DMS79 treated with DMSO at 0.1 percent for 48 hours (cell line): ENCODE measurements at regions not wholly inside any gene's neighbourhood (a gene's known extent, or its start where the extent isn't known, plus 50 kb on each side); places are given as distances from the start of the nearest gene placed in this dataset.
"Not testable (repeated sequence)": the region's sequence is repeated elsewhere in the genome, so short reads cannot be mapped to it uniquely, and the experiment has no call there.

ENCODE experiments used
- DNase-seq: peaks from one replicate; lab custom pipeline; 2025; lab: John Stamatoyannopoulos, UW

DNA sequence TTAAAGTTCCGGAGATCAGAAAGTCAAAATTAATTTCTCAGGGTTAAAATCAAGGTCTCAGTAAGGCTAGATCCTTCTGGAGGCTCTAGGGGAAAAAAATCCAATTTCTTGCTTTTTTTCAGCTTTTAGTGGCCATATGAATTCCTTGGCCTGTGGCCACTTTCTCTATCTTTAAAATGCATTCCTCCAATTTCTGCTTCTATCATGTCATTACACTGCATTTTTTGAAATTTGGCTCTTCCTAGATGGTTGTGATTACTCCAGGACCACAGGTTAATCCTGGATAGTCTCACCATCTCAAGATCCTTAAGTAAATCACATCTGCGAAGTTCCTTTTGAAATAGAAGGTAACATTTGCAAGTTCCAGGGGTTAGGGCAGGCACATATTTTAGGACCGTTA lies 1294.9 kb upstream of the CITED2 start:
- DNase-seq, result no peak

DNA sequence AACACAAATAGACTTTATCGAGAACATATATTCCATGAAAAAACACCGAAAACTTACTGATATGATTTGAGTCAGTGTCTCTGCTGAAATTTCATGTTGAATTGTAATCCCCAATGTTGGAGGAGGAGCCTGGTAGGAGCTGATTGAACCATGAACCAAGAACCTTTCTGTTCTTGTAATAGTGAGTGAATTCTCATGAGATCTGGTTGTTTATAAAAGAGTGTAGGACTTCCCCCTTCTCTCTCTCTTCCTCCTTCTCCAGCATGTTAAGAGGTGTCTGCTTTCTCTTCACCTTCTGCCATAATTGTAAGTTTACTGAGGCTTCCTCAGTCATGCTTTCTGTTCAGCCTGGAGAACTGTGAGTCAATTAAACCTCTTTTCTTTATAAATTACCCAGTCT lies 1289.3 kb upstream of the CITED2 start:
- no peak for DNase-seq

DNA sequence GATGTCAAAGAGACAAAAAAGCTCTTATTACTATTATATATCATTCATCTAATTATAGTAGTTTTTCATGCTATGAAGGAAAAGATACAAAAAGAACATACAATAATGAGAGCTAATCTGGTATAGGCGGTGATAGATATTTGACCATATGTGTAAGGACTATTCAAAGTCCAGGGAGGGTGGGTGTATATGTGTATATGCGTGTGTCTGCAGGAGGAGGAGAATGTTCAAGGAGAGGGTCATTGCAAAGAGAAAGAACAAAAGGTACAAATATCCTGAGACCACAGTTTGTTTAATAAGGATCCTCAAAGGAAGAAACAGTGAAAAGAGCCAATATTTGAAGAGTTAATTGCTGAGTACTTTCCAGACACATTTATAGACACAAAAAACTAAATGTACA lies 1288.6 kb upstream of the CITED2 start:
- no peak for DNase-seq

DNA sequence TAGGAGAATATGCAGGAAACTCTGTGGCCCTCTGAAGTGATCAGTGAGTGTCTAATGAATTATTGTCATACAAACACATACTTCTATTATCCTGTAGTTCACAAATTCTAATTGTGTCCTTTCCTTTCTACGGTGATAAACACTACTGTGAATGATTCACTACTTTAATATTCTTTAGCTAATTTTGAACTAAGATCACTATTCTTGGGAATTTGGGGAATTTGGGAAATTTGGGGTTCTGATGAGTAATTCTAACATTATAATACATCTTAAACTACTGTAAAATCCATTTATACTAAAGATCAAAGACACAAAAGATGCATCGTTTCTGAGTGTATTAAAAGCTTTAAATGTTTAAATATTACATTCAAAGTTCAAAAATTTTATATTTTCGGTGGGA lies 1287.2 kb upstream of the CITED2 start:
- no peak for DNase-seq

DNA sequence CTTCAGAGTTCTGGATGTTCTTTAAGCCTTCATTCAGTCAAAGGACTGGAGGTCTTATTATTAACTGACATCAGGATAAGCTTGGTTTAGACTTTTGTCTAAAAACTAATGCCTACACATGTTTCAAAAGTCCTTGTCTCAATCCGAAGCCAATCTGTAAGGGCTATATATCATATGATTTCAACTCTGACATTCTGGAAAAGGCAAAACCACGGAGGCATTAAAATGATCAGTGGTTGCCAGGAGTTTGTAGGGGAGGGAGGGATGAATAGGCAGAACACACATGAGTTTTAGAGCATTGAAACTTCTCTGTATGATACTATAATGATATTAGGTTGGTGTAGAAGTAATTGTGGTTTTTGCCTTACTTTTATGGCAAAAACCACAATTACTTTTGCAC lies 1285.8 kb upstream of the CITED2 start:
- no peak for DNase-seq

DNA sequence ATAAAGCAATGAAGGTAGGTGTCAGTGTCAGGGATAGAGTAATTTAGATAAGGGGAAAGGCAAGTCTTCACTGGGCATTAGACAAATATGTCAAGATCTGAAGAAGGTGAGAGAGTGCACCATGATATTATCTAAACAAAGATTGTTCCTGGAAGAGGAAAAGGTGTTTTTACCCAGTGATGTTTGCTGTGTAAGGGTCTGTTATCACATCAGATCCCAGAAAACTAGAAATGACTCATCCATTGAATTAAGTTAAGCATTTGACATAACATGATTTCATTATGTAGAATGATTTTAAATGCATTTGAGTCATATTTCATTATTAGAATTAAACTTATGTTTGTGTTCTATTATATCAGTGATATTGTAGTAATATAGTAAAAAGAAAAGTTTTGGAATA lies 1279.5 kb upstream of the CITED2 start:
- DNase-seq, result no peak

DNA sequence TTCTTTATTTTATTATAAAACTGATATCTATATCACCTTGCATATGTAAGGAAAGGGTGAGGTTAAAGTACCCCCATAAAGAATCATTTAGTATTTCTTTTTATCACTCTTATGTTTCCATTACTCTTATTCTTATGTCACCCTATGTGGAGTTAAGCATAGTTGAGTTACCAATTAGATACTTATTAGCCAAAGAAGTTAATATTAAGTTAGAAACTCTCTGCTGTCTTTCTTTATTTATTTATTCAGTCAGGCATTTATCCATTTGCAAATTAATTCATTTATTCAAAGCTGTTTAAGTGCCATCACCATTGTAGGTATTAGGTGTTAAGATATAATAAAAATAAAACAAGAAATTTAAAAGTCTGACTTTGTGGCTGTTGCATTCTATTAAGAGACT lies 1279.1 kb upstream of the CITED2 start:
- no peak for DNase-seq

DNA sequence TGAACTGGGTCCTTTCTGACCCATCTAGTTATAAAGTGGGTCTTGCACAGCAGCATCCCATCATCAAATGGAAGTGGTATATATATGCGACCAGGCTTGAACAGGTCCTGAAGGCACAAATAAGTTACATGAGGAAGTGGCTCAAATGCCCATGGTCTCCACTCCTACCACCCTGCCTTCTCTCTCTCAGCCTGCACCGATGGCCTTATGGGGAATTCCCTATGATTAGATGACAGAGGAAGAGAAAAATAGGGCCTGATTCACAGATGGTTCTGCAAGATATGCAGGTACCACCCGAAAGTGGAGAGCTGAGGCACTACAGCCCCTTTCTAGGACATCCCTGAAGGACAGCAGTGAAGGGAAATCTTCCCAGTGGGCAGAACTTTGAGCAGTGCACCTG lies 1275.1 kb upstream of the CITED2 start:
- not testable (repeated sequence) for DNase-seq

DNA sequence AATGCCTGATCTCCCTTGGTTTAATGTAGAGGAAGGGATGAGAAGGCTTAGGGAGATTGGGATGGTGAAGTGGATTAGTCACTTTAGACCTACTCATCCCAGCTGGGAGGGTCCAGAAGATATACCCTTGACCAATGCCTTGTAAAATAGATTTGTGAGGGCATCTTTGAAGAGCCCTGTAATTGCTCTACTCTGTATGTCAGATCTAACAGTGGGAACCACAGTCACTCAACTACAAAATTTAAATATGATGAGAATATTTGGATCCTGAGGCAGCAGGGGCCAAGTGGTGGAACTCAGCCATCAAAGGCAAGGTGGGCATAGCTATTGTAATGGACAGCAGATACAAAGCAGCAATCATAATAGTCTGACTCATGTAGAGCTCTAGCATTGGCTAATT lies 1272.9 kb upstream of the CITED2 start:
- DNase-seq, result not testable (repeated sequence)

DNA sequence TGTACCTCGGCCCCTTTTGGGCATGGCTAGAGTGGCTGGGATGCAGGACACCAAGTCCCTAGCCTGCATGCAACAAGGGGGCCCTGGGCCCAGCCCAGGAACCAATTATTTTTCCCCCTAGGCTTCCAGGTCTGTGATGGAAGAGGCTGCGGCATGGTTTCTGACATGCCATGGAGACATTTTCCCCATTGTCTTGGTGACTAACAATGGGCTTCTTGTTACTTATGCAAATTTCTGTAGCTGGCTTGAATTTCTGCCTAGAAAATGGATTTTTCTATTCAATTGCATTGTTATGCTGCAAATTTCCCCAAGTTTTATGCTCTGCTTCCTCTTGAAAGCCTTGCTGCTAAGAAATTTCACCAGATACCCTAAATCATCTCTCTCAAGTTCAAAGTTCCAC lies 1269.6 kb upstream of the CITED2 start:
- DNase-seq, result no peak

DNA sequence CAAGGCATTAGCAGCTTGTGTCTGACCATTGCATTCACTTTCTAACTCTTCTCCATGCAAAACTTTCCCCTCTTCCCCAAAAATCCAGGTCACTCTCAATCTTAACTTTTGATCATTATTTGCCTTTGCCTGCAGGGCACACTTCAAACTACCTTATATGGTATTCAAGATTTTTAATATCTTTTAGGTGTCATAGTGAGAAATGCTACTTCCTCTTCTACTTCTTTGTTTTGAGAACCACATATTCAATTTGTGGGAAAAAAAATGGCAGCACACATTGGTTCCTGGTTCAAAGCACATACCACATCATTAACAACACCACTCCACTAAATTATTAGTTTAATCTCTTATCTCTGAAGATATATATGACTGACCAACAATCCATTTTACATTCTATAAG lies 1267.0 kb upstream of the CITED2 start:
- no peak for DNase-seq

DNA sequence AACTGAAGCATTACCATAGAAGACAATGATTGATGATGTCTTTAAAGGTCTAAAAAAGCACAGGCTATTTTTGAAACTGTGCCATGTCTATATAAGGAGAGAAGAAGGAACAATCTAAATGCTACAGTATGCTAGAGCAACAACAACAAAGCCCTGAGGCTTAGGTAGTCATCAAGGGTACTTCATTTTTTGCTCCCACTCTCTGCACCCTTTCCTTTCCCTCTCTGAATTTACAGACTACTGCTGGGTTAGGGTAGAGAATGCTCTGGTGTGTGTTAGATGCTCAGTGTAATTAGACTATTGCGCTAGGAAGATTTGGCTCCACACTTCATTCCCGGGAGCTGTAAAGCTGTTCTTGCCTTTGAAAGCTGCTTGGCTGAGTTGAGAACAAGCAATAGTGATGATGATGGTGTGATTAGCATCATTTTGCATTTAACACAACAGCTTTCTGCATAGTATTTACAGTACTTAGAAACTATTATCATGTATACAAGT lies 1262.5 kb upstream of the CITED2 start:
- no peak for DNase-seq

DNA sequence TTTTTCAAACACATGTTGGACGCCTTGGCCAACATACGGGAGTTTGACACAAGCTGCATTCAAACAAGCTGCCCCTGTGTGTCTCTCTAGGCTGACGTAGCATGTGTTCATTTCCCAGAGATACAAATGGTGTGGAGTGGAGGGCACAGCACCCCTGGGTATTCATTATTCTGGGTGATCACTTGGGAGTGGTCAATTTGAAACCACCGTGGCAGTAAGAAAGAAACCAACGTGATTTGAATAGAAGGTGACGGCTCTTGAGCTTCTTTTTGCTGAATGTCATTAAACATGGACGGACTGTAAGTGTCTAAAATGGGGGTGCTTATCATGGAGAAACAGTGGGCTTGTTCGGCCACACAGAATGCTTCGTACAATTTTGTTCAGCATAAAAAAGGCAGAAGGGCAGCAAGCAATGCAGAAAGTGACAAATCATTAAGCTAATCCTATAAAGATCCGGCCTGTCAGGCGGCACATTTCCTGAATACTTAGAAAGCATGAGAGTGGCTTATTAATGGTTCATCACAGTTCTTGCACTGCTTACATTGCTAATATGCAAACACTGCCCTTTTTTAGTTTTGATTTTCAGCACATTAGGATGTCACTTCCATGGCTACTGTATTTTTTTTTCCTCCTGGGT lies 1261.9 kb upstream of the CITED2 start:
- no peak for DNase-seq

DNA sequence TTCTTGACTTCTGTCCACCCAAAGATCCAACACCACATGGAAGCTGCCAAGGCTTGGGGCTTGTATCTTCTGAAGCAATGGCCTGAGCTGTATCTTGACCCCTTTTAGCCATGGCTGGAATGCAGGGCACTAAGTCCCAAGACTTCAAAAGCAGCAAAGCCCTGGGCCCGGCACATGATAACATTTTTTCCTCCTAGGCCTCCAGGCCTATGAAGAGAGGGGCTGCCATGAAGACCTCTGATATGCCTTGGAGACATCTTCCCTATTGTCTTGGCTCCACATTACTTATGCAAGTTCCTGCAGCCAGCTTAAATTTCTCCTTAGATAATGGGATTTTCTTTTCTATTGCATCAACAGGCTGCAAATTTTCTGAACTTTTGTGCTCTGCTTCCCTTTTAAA lies 1252.6 kb upstream of the CITED2 start:
- DNase-seq, result no peak

DNA sequence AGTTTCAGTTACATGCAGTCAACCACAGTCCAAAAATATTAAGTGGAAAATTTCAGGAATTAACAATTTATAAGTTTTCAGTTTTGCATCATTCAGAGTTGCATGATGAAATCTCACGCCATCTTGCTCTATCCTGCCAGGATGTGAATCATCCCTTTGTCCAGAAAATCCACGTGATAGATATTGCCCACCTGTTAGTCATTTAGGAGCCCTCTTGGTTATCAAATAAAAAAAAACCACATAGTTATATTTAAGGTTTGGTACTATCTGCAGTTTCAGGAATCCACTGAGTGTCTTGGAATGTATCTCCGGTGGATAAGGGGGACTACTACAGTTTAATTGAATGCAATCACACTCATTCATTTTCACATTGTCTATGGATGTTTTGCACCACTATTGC lies 1249.0 kb upstream of the CITED2 start:
- no peak for DNase-seq

DNA sequence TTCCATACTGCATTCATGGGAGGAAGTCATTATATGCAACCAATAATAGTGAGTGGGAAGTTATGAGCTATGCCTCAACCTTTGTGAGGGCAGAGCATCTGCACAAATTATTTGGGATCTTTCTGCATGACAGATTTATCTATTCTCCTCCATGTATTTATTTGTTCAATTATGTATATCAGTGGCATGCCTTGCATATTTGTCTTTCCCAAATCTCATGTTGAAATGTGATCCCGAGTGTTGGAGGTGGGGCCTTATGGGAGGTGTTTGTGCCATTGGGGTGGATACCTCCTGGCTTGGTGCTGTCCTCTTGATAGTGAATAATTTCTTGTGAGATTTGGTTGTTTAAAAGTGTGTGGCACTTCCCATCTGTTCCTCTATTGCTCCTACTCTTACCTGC lies 1246.0 kb upstream of the CITED2 start:
- no peak for DNase-seq

DNA sequence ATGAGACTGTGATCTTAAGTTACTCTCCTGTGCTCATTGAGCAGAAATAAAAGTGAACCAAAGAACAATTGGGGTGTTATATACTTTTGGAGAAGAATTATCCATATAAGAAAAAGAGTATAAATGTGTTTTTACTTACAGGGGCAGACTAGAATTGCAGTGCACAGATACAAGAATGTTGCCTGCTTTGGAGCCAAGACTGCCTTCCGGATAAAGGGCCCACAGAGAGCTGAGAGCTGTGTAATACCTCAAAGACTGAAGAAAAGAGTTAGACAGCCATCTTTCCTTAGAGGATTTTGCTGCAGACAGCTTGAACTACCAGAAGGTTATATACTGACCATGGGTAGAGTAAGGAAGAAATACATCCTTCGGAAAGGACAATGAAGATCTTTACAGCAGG lies 1235.5 kb upstream of the CITED2 start:
- no peak for DNase-seq

DNA sequence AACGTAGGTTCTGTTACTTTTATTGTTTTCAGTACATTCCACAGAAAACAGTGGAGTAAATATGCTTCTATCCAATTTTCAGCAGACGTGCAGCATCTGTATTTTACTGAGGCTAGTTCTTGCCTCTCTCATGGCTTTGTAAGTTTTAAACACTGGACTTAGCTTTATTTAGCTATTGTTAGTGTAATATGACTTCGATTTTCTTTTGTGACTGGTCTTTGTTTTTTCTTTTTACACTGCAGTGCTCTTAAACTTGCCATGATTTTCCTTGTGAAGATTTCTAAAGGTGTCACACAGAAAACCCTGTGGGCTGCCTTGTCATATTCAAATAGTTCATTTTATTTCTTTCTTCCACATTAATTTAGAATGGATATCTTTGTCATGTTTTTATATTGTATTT lies 1234.9 kb upstream of the CITED2 start:
- no peak for DNase-seq

DNA sequence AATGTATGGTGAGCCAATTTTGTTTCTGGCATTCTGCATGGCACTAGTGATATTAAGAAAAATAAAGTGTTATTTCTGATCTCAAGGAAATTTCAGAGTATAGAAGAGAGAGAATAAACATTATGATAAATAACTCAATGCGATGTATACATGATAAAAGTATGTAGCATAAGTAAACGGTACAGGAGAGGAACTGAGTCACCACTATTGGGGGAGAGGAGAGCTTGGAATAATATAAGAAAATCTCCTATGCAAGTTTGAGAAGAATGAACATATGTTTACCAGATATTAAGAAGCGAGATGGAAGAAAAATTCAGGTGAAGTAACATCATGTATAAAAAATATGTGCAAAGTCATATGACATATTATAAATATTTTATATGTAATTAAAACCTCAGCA lies 1230.3 kb upstream of the CITED2 start:
- no peak for DNase-seq

DNA sequence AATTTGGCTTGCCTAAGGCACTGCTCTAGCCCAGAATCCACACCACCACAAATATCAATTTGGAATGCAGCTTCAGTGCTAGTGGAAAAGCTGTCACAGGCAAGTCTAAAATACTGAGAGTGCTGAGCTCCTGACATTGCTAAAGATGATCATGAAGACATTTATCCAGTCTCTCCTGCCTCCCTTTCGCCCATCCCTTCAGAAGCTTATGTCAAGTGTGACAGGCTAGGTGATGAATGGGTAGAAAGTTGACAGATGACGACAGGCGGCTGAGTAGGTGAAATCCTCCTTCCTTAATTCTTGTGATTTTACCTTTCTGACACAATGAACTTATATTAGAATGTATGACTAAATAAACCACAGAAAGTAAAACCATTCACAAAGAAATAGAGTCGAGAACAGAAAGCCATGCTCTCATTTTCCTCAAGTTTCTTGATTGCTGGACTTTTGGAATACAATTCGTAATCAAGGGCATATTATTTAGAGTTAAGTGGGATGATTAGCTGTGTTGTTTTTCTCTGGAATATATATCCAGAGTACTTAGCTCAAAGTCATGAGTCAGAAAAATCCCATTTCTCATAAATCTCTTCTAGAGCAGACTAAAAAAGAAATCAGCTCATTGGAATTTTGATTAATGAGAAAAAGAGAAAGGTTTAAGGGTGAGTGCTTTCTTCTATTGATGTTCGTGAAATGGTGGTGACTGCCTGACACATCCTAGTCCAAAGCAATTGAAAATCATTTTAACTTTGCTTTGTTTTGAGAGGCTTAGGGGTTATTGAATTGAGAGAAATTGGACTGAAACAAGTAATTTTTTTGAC lies 1228.2 kb upstream of the CITED2 start:
- DNase-seq, result no peak

DNA sequence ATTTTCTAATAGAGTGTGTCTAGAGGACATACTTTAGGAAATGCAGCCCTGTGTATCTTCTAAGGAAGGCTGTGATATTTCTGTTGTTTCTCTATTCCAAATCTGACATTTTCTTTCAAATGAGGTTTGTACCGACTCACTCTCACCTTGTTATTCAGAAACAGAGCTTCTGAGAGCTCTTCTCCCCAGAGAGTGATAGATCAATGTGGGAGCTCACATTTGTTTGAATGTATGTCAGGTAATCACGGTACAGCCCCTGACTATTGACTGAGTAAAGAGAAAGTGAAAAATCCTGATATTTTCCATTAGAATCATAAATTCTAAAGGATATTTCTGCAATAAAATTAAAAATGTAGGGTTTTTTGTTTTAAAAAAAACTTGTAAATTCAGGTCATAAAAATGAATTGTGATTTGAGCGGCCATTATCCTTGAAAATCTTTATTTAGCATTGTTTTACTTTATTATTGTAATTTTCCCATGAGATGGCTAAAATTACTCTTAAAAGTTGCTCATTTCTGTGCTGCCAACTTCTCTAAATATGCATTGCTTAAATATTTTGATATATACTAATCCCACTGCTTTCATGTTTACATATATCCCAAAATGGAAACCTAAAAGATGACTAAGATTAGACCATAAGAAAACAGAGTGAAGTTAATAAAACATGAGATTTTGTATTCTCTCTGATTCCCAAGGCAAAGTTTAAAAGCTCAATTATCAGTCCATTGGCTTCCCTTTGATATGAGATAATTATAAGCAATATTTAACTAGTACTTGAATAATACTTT lies 1226.8 kb upstream of the CITED2 start:
- no peak for DNase-seq

DNA sequence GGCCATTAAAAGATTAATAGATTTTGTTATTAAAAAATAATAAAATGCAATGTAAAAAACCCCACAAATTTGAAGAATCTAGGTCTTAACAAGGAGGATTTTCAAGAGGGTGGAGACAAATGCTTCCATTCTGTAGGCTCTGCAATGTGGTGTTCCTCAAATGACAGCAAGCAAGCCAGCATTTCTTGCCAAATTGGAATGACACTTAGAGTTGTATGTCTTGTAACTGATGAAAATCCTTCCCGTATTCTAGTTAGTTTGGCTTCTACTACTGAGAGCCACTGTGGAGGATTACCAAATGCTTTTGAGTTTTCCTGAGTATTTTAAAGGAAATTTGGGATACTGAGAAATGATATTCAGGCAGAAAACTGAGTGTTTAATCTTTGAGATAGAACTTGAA lies 1225.5 kb upstream of the CITED2 start:
- no peak for DNase-seq

DNA sequence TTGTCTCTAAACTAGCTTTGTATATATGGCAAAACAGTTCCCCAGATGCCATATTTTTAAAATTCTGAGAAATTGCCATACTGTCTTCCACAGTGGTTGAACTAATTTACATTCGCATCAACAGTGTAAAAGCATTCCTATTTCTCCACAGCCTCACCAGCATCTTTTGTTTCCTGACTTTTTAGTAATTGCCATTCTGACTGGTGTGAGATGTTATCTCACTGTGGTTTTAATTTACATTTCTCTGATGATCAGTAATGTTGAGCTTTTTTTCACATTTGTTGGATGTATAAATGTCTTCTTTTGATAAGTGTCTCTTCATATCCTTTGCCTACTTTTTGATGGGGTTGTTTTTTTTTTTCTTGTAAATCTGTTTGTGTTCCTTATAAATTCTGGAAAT lies 1222.7 kb upstream of the CITED2 start:
- no peak for DNase-seq
